Ectodermal cell (in vitro differentiated cells): ENCODE measurements at regions not wholly inside any gene's neighbourhood (a gene's known extent, or its start where the extent isn't known, plus 50 kb on each side); places are given as distances from the start of the nearest gene placed in this dataset.
"Not testable (repeated sequence)": the region's sequence is repeated elsewhere in the genome, so short reads cannot be mapped to it uniquely, and the experiment has no call there.

ENCODE experiments used
- H3K27ac ChIP-seq: 2 replicates; pipeline ENCODE4 v1.7.0; 2013; ENCODE audit warnings: mild to moderate bottlenecking, low read depth, low read length; ENCODE audit not compliant: insufficient read depth, poor library complexity, severe bottlenecking
- H3K27me3 ChIP-seq: 2 replicates; pipeline ENCODE4 v1.7.0; 2013; ENCODE audit warnings: mild to moderate bottlenecking, low read length; ENCODE audit not compliant: insufficient read depth, control insufficient read depth, poor library complexity, severe bottlenecking
- H3K36me3 ChIP-seq: one replicate; pipeline ENCODE4 v1.7.0; 2013; ENCODE audit warnings: low read length; ENCODE audit not compliant: control insufficient read depth, insufficient read depth
- H3K4me1 ChIP-seq: one replicate; pipeline ENCODE4 v1.7.0; 2013; ENCODE audit warnings: low read length; ENCODE audit not compliant: control insufficient read depth, insufficient read depth
- H3K4me3 ChIP-seq: 2 replicates; pipeline ENCODE4 v1.7.0; 2013; ENCODE audit warnings: low read depth, low read length, control low read depth; ENCODE audit not compliant: insufficient read depth
- H3K9me3 ChIP-seq: 2 replicates; pipeline ENCODE4 v1.7.0; 2013; ENCODE audit warnings: mild to moderate bottlenecking, low read length, moderate library complexity; ENCODE audit not compliant: control insufficient read depth
- WGBS, 2 experiments: methylation state at CpG; one replicate each; pipeline ENCODE4 v1.1.7; 2013; ENCODE audit warnings: missing lambda C conversion rate in 2 of 2; 5-methylcytosine and 5-hydroxymethylcytosine counted together

DNA sequence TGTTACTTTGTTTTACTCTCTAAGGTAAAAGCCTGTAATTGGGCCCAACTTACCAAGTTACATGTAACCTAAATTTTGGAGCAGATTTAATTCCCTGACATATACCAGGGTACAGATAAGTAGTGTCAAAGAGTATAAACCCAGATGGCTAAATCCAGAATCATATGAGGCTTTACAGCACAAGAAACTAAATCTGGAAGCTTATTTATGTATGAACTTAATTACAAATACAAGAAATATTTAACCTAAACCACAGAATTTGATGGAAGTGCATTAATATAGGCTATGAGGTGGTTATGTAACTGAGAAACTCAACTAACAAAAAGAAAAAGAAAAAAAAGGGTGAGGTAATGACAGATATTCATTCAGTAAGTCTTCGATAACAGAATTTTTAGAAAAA lies 930.2 kb upstream of the ALCAM start:
- Histone ChIP-seq H3K4me1 (peaks cover 4% of the 10 kb centered on the region), H3K9me3 (no peaks in the 10 kb centered on the region), H3K4me3 (no peak overlapping the region), H3K36me3 (no peaks in the 10 kb centered on the region), H3K27ac (no peak overlapping the region), H3K27me3 (no peaks in the 10 kb centered on the region)
- WGBS, 2 experiments, result 100% methylated on average over 1 of the region's 1 CpG; no CpG with 5 or more reads in 1 of the 2 experiments

DNA sequence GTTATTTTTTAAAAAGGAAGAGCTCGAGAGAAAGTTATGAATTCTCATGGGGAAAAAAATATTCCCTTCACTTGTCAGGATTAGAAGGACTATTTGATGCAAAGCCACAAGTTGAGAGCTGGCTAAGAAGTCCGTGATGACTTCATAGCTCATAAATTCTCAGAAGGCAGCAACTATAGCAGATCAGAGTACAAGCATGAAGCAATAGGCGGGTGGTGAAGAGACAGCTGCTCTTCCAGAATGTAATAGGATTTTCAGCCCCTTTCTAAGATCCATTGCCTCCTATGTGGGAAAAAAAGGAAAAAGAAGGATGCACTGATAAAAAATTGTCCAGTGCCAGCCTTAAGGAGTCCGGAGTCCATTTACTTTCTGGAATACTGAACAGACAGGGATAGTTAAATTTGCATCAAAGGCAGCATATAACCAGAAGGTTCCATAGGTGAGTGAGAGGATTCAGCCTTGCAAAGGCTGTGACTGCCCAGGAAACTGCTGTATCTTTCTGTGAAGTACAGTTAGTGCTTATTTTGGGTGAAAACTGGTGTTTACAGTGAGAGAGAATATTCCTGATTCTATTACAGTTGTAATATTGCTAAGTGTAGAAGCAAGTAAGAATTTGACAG lies 929.5 kb upstream of the ALCAM start:
- Histone ChIP-seq H3K36me3 (no peaks in the 10 kb centered on the region), H3K4me1 (peaks cover 4% of the 10 kb centered on the region), H3K27ac (no peak overlapping the region), H3K4me3 (no peak overlapping the region), H3K9me3 (no peaks in the 10 kb centered on the region), H3K27me3 (no peaks in the 10 kb centered on the region)
- 85 to 95% methylated on average over 4 of the region's 4 CpGs for WGBS, 2 experiments

DNA sequence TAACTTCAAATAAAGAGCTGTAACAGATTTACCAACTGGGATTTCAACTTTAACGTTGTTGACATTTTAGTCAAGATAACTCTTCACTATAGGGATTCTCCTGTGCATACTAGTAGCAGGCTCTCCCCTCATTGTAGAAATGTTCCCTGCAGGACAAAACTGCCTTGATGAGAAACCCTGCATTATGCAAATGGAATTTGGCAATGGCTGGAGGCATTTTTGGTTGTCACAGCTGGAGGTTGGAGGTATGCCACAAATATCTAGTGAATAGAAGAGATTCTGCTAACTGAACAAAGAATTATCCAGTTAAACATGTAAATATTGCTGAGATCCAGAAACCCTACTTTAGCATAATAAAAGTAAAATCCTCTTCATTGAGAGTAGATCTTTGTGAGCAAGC lies 928.8 kb upstream of the ALCAM start:
- Histone ChIP-seq H3K27me3 (no peaks in the 10 kb centered on the region), H3K4me1 (peaks cover 4% of the 10 kb centered on the region), H3K9me3 (no peaks in the 10 kb centered on the region), H3K36me3 (no peaks in the 10 kb centered on the region), H3K4me3 (no peak overlapping the region), H3K27ac (no peak overlapping the region)
- WGBS, 2 experiments, result 17 to 27% methylated on average over 1 of the region's 1 CpG

DNA sequence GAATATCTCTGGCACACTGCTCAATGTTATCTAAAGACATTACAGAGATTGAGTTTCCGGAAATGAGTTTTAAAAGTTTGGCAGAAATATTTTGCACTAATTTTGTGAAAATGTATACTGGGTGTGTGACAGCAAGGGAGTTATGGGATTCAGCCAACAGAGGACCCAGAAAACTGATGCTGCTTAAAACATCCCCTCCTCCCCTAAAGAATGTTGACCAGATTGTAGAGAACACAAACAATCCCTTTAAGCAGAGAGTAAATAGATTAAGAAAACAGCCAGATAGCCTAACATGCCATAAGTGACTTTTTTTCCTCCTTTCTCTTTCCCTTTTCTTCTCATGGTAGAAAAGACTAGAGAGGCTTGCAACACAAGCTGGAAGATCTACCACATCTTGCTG lies 928.0 kb upstream of the ALCAM start:
- Histone ChIP-seq H3K9me3 (no peaks in the 10 kb centered on the region), H3K4me1 (peaks cover 4% of the 10 kb centered on the region), H3K4me3 (no peak overlapping the region), H3K27me3 (no peaks in the 10 kb centered on the region), H3K36me3 (no peaks in the 10 kb centered on the region), H3K27ac (no peak overlapping the region)
- 85 to 100% methylated on average over 1 of the region's 1 CpG for WGBS, 2 experiments

DNA sequence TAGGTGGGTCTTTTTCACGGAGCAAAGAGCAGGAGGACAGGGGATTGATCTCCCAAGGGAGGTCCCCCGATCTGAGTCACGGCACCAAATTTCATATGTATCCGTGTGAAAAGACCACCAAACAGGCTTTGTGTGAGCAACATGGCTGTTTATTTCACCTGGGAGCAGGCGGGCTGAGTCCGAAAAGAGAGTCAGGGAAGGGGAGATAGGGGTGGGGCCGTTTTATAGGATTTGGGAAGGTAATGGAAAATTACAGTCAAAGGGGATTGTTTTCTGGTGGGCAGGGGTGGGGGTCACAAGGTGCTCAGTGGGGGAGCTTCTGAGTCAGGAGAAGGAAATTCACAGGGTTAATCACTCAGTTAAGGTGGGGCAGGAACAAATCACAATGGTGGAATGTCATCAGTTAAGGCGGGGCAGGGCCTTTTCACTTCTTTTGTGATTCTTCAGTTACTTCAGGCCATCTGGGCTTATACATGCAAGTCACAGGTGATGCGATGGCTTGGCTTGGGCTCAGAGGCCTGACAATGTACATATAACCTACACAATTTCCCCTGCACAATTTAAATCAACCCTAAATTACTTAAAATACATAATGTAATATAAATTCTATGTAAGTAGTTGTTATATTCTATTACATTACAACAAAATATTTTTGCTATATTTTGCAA lies 921.3 kb upstream of the ALCAM start:
- H3K27ac ChIP-seq, H3K36me3 ChIP-seq, H3K9me3 ChIP-seq, H3K27me3 ChIP-seq, H3K4me1 ChIP-seq, H3K4me3 ChIP-seq: not testable (repeated sequence)
- 91 to 94% methylated on average over 8 to 9 of the region's 9 CpGs for WGBS, 2 experiments

DNA sequence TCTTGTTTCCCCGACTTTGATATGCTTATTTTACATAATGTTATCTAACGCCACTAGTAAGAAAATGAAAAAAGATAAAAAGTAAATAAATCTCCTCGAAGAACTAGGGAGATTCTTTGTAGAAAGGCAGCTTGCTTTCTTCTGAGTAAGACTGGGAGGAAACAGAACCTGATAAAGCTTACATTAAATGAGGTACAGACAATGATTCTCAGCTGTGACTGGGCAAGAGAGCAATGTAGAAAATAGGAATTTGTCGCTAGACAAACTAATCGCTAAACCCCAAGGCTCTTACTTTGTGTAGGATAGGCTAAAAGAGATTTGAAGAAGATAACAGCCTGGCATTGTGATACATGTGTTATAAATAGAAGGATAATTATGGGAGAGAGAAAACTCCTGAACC lies 919.0 kb upstream of the ALCAM start:
- 97 to 98% methylated on average over 4 of the region's 5 CpGs for WGBS, 2 experiments
- no peaks in the 10 kb centered on the region for H3K9me3 ChIP-seq

DNA sequence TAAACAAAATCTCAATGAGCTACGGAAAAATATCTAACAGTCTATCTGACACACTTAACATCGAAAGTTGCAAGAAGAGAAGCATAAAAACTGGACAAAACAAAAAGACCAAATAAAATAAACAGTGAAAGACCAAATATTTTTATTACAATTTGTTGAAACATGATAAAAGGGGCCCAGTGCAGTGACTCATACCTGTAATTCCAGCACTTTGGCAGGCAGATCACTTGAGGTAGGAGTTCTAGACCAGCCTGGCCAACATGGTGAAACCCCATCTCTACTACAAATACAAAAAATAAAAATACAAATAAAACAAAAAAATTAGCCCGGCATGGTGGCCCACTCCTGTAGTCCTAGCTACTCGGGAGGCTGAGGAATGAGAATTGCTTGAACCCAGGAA lies 914.0 kb upstream of the ALCAM start:
- Histone ChIP-seq H3K4me1 (no peaks in the 10 kb centered on the region), H3K4me3 (no peak overlapping the region), H3K9me3 (no peaks in the 10 kb centered on the region), H3K27ac (no peak overlapping the region), H3K36me3 (no peaks in the 10 kb centered on the region), H3K27me3 (no peaks in the 10 kb centered on the region)
- 91 to 93% methylated on average over 4 of the region's 4 CpGs for WGBS, 2 experiments

More for the DNA sequence above, 919.0 kb upstream of the ALCAM start:
- Histone ChIP-seq H3K27ac (no peak overlapping the region), H3K27me3 (no peaks in the 10 kb centered on the region), H3K4me3 (no peak overlapping the region), H3K4me1 (no peaks in the 10 kb centered on the region), H3K36me3 (no peaks in the 10 kb centered on the region)

DNA sequence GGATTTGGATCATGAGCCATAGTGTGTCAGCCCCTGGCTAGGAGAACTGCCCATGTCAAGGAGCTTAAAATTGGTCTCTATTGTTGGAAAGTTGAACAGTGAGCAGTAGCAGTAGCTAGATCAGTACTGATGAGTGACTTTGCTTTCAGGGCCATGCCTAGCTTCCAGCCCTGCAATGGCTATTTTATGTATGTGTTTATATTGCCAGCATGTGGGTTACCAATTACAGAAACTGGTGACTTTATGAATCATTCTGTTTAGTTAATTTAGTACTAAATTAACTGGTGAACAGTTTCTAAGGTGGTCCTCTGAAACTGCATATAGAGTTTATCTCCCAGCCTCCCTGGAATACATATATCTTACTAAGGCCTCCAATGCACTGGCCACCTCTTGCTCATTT lies 908.1 kb upstream of the ALCAM start:
- Histone ChIP-seq H3K27ac (no peak overlapping the region), H3K4me3 (no peak overlapping the region), H3K4me1 (peaks cover 3% of the 10 kb centered on the region), H3K27me3 (no peaks in the 10 kb centered on the region), H3K9me3 (no peaks in the 10 kb centered on the region), H3K36me3 (no peaks in the 10 kb centered on the region)

DNA sequence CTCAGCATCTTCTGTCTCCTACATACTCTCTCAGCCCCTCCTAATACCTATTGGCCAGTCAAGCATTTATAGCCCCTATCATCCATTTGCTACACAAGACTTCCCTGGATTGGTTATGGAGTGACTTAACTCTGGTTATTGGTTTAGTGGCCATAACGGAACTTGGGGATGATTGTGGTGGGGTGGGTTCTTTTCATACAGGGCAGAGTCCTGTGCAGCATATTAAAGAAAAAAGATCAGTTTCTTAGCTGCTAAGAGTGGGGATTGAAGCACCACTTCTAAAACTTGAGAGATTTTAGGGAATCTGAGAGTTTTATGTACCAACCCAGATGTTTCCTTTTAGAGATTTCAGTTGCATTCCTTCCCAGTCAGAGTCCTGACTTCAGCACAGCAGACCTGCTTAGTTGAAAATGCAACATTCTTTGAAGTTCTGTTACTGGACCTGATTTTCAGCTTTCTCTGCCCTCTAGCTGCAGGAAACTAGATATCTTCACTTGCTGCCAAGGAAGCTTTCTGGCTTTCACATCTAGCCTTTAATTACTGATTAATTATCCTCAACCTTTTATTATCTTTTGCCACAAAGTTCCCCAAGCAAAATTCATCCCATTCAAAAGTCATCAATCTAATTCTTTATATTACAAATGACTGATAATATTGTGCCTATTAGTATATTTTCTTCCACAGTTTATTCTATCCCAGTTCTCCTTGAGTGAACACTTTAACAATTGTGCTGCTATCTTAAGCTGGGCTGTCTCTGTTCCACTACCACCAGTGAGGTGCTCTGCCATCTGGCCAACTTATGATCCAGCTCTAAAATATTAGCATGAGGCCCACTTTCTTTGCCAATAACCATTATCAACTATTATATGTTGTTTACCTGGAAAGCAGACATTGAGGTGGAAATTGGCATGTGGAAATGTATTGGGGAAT lies 906.0 kb upstream of the ALCAM start:
- H3K9me3 ChIP-seq, result no peaks in the 10 kb centered on the region
- H3K27ac ChIP-seq, result no peak overlapping the region
- H3K36me3 ChIP-seq, result no peaks in the 10 kb centered on the region
- 25 to 44% methylated on average over 1 of the region's 1 CpG for WGBS, 2 experiments
- peaks cover 3% of the 10 kb centered on the region for H3K4me1 ChIP-seq
- H3K4me3 ChIP-seq, result no peak overlapping the region
- H3K27me3 ChIP-seq, result no peaks in the 10 kb centered on the region

DNA sequence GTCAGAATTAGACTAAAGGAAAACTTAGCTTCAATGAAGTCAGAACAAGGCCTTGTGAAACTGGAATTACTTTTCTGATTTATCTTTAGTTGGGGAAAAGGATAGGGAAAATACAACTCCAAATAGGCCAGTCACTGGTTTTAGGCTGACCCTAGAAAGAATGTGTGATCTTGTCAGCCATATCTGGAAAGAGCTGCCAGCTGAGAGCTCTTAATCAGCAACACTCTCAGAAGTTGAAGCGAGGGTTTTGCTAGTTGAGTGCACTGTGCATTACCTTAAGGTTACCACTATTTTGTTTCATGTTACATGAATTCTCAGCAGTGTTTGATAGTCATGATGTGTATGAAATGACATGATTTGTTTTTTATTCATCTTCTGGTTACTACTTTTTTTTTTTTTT lies 905.3 kb upstream of the ALCAM start:
- Histone ChIP-seq H3K27me3 (no peaks in the 10 kb centered on the region), H3K4me3 (no peak overlapping the region), H3K9me3 (no peaks in the 10 kb centered on the region), H3K4me1 (peaks cover 3% of the 10 kb centered on the region), H3K27ac (no peak overlapping the region), H3K36me3 (no peaks in the 10 kb centered on the region)
- WGBS, 2 experiments, result 88 to 91% methylated on average over 1 of the region's 1 CpG
